CD4-positive, CD25-positive, alpha-beta regulatory T cell (primary cell): ENCODE measurements at regions not wholly inside any gene's neighbourhood (a gene's known extent, or its start where the extent isn't known, plus 50 kb on each side); places are given as distances from the start of the nearest gene placed in this dataset.

Experiments used
- ATAC-seq, 2 donors: fragments of 150-1000 bp; cut with Tn5 transposase; one replicate each; pipeline ENCODE4 v1.10.0; 2021; ENCODE audit warnings: low read depth in 2 of 2, moderate number of reproducible peaks in 2 of 2, moderate library complexity in 1 of 2
- DNase-seq, 3 donors: peaks; one replicate each; pipeline versions ENCODE4 v3.0.0 to v3.0.0-alpha.2; 2012 to 2022; ENCODE audit warnings: mixed read lengths in 1 of 3
- H3K27ac ChIP-seq: one replicate; pipeline ENCODE4 v1.7.0; 2013; ENCODE audit warnings: mild to moderate bottlenecking, low read length; ENCODE audit not compliant: insufficient read depth, poor library complexity, severe bottlenecking
- H3K27me3 ChIP-seq: one replicate; pipeline ENCODE4 v1.7.0; 2013; ENCODE audit warnings: low read length; ENCODE audit not compliant: control insufficient read depth, insufficient read depth
- H3K36me3 ChIP-seq: one replicate; pipeline ENCODE4 v1.7.0; 2013; ENCODE audit warnings: mild to moderate bottlenecking, low read length, moderate library complexity; ENCODE audit not compliant: control insufficient read depth, insufficient read depth
- H3K4me1 ChIP-seq: 2 replicates; pipeline ENCODE4 v1.7.0; 2013; ENCODE audit warnings: mild to moderate bottlenecking, low read length; ENCODE audit not compliant: insufficient read depth, control insufficient read depth, poor library complexity, severe bottlenecking
- H3K4me3 ChIP-seq: one replicate; pipeline ENCODE4 v1.7.0; 2013; ENCODE audit warnings: low read depth, mild to moderate bottlenecking, low read length, moderate library complexity
- H3K9me3 ChIP-seq, 2 experiments: 1 replicate in 1 of 2; 2 replicates in 1 of 2; pipeline ENCODE4 v1.7.0; 2013; ENCODE audit warnings: low read length in 2 of 2, mild to moderate bottlenecking in 1 of 2, moderate library complexity in 1 of 2; ENCODE audit not compliant: control insufficient read depth in 2 of 2
- H3K27ac Mint-ChIP-seq, 3 donors: one replicate each; pipeline ENCODE4 v1.8.0; 2020 to 2022; ENCODE audit warnings: mild to moderate bottlenecking in 3 of 3, mixed read lengths in 3 of 3, moderate library complexity in 2 of 3
- H3K27me3 Mint-ChIP-seq: one replicate; pipeline ENCODE4 v1.8.0; 2022; ENCODE audit warnings: mild to moderate bottlenecking, mixed read lengths
- H3K36me3 Mint-ChIP-seq: one replicate; pipeline ENCODE4 v1.8.0; 2020; ENCODE audit warnings: mixed read lengths
- H3K4me1 Mint-ChIP-seq, 4 donors: one replicate each; pipeline ENCODE4 v1.8.0; 2020 to 2022; ENCODE audit warnings: mixed read lengths in 4 of 4, mild to moderate bottlenecking in 1 of 4
- H3K4me3 Mint-ChIP-seq, 4 donors: one replicate each; pipeline ENCODE4 v1.8.0; 2020 to 2022; ENCODE audit warnings: mild to moderate bottlenecking in 4 of 4, mixed read lengths in 4 of 4, moderate library complexity in 3 of 4
- H3K9me3 Mint-ChIP-seq, 7 donors: one replicate each; pipeline ENCODE4 v1.8.0; 2020 to 2022; ENCODE audit warnings: mixed read lengths in 7 of 7, mild to moderate bottlenecking in 3 of 7, moderate library complexity in 2 of 7

DNA sequence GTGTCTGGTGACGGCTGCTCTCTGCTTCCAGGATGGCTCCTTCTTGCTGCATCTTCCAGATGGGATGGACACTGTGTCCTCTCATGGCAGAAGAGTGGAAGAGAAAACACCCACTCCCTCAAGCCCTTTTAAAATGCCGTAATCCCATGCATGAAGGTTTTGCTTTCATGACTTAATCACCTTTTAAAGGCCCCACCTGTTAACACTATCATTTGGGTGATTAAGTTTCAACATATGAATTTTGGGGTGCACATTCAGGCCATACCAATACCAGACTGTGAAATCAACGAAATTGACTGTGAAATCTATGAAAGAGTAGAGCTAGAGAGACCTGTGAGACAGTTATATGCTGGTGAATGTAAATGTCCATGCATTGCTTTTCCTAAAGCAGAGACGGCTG is 374.3 kb upstream of the CHD6 start:
- no peaks in the 10 kb centered on the region for H3K9me3 ChIP-seq
- H3K27me3 ChIP-seq, result no peaks in the 10 kb centered on the region
- H3K36me3 Mint-ChIP-seq, result no peaks in the 10 kb centered on the region
- H3K4me3 Mint-ChIP-seq, result no peak overlapping the region
- DNase-seq (no peak), ATAC-seq (no peak)
- H3K27me3 Mint-ChIP-seq, result no peaks in the 10 kb centered on the region
- no peak overlapping the region for H3K27ac Mint-ChIP-seq
- no peaks in the 10 kb centered on the region for H3K4me1 ChIP-seq
- H3K4me3 ChIP-seq, result no peak overlapping the region
- peaks cover 0 to 5% (median 2%) of the 10 kb centered on the region in 7 donors for H3K9me3 Mint-ChIP-seq
- H3K27ac ChIP-seq, result no peak overlapping the region
- no peaks in the 10 kb centered on the region for H3K36me3 ChIP-seq
- no peaks in the 10 kb centered on the region for H3K4me1 Mint-ChIP-seq

DNA sequence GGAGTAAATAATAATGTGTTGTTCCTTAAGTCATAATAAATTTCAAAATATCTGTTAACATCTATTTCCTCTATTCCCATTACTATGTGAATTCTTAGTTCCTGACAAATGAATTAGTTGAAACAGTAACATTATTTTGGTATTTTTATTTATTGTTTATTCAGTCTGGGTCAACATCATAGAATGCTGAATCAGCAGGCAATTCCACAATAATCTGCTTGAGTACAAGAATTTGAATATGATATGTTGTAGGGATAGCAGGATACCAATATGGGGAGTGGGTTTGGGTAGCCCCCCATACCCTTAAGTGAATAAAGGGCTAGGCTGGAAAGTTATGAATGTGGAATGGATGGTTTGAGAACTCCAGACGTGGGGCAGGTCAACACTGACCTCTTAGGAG is 373.2 kb upstream of the CHD6 start:
- H3K27ac ChIP-seq, result no peak overlapping the region
- no peak overlapping the region for H3K4me3 ChIP-seq
- H3K27me3 ChIP-seq, result no peaks in the 10 kb centered on the region
- Mint-ChIP-seq H3K9me3 (peaks cover 0 to 3% (median under 1%) of the 10 kb centered on the region in 7 donors), H3K36me3 (no peaks in the 10 kb centered on the region), H3K27me3 (no peaks in the 10 kb centered on the region), H3K4me3 (no peak overlapping the region), H3K4me1 (no peaks in the 10 kb centered on the region), H3K27ac (no peak overlapping the region)
- H3K4me1 ChIP-seq, result no peaks in the 10 kb centered on the region
- no peaks in the 10 kb centered on the region for H3K9me3 ChIP-seq
- no peak for DNase-seq
- H3K36me3 ChIP-seq, result no peaks in the 10 kb centered on the region
- ATAC-seq, result no peak

- Mint-ChIP-seq H3K27ac (no peak overlapping the region), H3K9me3 (peaks cover 0 to 3% (median 0%) of the 10 kb centered on the region in 7 donors), H3K36me3 (no peaks in the 10 kb centered on the region)
Measured at GRCh38 chr20:41989935-41990635, 371.9 kb upstream of the CHD6 start.

GRCh38 chr20:41989039-41989679 is 371.0 kb upstream of the CHD6 start:
- Histone ChIP-seq H3K4me3 (no peak overlapping the region), H3K27me3 (no peaks in the 10 kb centered on the region), H3K36me3 (no peaks in the 10 kb centered on the region), H3K27ac (no peak overlapping the region), H3K4me1 (no peaks in the 10 kb centered on the region), H3K9me3 (no peaks in the 10 kb centered on the region)
- Mint-ChIP-seq H3K36me3 (no peaks in the 10 kb centered on the region), H3K27ac (no peak overlapping the region), H3K4me3 (no peak overlapping the region), H3K27me3 (no peaks in the 10 kb centered on the region), H3K4me1 (no peaks in the 10 kb centered on the region), H3K9me3 (peaks cover 0 to 3% (median 1%) of the 10 kb centered on the region in 7 donors)
- no peak for DNase-seq
- no peak for ATAC-seq

More at GRCh38 chr20:41989935-41990635, 371.9 kb upstream of the CHD6 start:
- no peak for ATAC-seq
- Histone ChIP-seq H3K36me3 (no peaks in the 10 kb centered on the region), H3K9me3 (no peaks in the 10 kb centered on the region), H3K27me3 (no peaks in the 10 kb centered on the region), H3K27ac (no peak overlapping the region), H3K4me3 (no peak overlapping the region), H3K4me1 (no peaks in the 10 kb centered on the region)
- no peaks in the 10 kb centered on the region for H3K4me1 Mint-ChIP-seq
- DNase-seq, result no peak
- H3K4me3 Mint-ChIP-seq, result no peak overlapping the region
- no peaks in the 10 kb centered on the region for H3K27me3 Mint-ChIP-seq

- DNase-seq, result no peak
- Mint-ChIP-seq H3K36me3 (no peaks in the 10 kb centered on the region), H3K27ac (no peak overlapping the region), H3K9me3 (peaks cover 0 to 5% (median 2%) of the 10 kb centered on the region in 7 donors), H3K4me3 (no peak overlapping the region), H3K4me1 (no peaks in the 10 kb centered on the region), H3K27me3 (no peaks in the 10 kb centered on the region)
- H3K4me3 ChIP-seq, result no peak overlapping the region
- H3K27me3 ChIP-seq, result no peaks in the 10 kb centered on the region
- no peaks in the 10 kb centered on the region for H3K4me1 ChIP-seq
- ATAC-seq, result no peak
- H3K9me3 ChIP-seq, result no peaks in the 10 kb centered on the region
- no peak overlapping the region for H3K27ac ChIP-seq
- H3K36me3 ChIP-seq, result no peaks in the 10 kb centered on the region
Measured at GRCh38 chr20:41984031-41984430, 365.9 kb upstream of the CHD6 start.

GRCh38 chr20:41983159-41983558 is 365.0 kb upstream of the CHD6 start:
- Histone ChIP-seq H3K9me3 (no peaks in the 10 kb centered on the region), H3K4me3 (no peak overlapping the region), H3K36me3 (no peaks in the 10 kb centered on the region), H3K4me1 (no peaks in the 10 kb centered on the region), H3K27me3 (no peaks in the 10 kb centered on the region), H3K27ac (no peak overlapping the region)
- Mint-ChIP-seq H3K27ac (no peak overlapping the region), H3K4me1 (no peaks in the 10 kb centered on the region), H3K4me3 (no peak overlapping the region), H3K36me3 (no peaks in the 10 kb centered on the region), H3K27me3 (no peaks in the 10 kb centered on the region), H3K9me3 (peaks cover 0 to 5% (median 2%) of the 10 kb centered on the region in 7 donors)
- ATAC-seq (no peak), DNase-seq (no peak)

DNA sequence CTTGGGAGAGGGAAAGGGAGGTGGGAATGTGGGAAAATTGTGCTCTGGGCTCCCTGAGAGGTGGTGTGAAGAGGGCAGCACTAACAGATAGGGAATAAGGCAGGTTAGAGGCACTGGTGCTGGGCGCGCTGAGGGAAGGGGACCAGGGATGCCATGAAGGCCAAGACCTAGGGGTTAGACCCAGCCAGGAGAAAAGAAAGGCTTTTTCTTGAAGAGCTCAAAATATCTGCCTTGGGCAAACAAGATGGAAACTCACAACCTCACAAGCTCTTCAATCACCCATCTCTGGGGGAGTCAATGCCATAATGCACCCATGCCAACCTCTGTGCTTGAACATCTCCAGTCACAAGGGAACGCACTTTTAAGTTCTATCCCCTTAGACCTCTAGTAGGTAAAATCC is 363.6 kb upstream of the CHD6 start:
- H3K9me3 Mint-ChIP-seq, result peaks cover 0 to 3% (median 2%) of the 10 kb centered on the region in 7 donors
- Histone ChIP-seq H3K9me3 (no peaks in the 10 kb centered on the region), H3K4me3 (no peak overlapping the region), H3K27me3 (no peaks in the 10 kb centered on the region), H3K27ac (no peak overlapping the region), H3K36me3 (no peaks in the 10 kb centered on the region), H3K4me1 (no peaks in the 10 kb centered on the region)
- no peaks in the 10 kb centered on the region for H3K36me3 Mint-ChIP-seq
- no peaks in the 10 kb centered on the region for H3K4me1 Mint-ChIP-seq
- H3K27me3 Mint-ChIP-seq, result no peaks in the 10 kb centered on the region
- ATAC-seq (no peak), DNase-seq (no peak)
- H3K4me3 Mint-ChIP-seq, result no peak overlapping the region
- no peak overlapping the region for H3K27ac Mint-ChIP-seq

GRCh38 chr20:41978875-41979274 is 360.7 kb upstream of the CHD6 start:
- Mint-ChIP-seq H3K4me3 (no peak overlapping the region), H3K4me1 (no peaks in the 10 kb centered on the region)
- H3K27me3 ChIP-seq, result no peaks in the 10 kb centered on the region

More at GRCh38 chr20:41978875-41979274, 360.7 kb upstream of the CHD6 start:
- H3K27ac Mint-ChIP-seq, result no peak overlapping the region
- H3K9me3 Mint-ChIP-seq, result peaks cover 0 to 7% (median 2%) of the 10 kb centered on the region in 7 donors
- H3K27me3 Mint-ChIP-seq, result no peaks in the 10 kb centered on the region
- Histone ChIP-seq H3K4me1 (no peaks in the 10 kb centered on the region), H3K27ac (no peak overlapping the region), H3K9me3 (no peaks in the 10 kb centered on the region), H3K4me3 (no peak overlapping the region), H3K36me3 (no peaks in the 10 kb centered on the region)
- DNase-seq (no peak), ATAC-seq (no peak)
- no peaks in the 10 kb centered on the region for H3K36me3 Mint-ChIP-seq
